Activated CD4-positive, alpha-beta memory T cell treated with anti-CD3 and anti-CD28 coated beads, Interleukin-2, amount 10 ng/mL, durations not matched to agents 7 days and 5 days (primary cell): ENCODE measurements at regions not wholly inside any gene's neighbourhood (a gene's known extent, or its start where the extent isn't known, plus 50 kb on each side); places are given as distances from the start of the nearest gene placed in this dataset.
"Not testable (repeated sequence)": the region's sequence is repeated elsewhere in the genome, so short reads cannot be mapped to it uniquely, and the experiment has no call there.

Experiments
- CTCF ChIA-PET: fragments of 350-600 bp; sonication (Branson Sonifier 250); formaldehyde crosslinking; loops from one replicate; lab custom pipeline; 2021; ENCODE audit warnings: antibody characterized with exemption, inconsistent platforms; lab: Charles Lee
- POLR2A ChIA-PET: fragments of 350-600 bp; sonication (Branson Sonifier 250); formaldehyde crosslinking; loops from one replicate; lab custom pipeline; 2021; ENCODE audit warnings: antibody characterized with exemption; lab: Charles Lee
- DNase-seq: peaks from one replicate; pipeline ENCODE4 v3.0.0-alpha.2; 2020
- H3K27ac Mint-ChIP-seq: one replicate; pipeline ENCODE4 v1.8.0; 2021; ENCODE audit warnings: mild to moderate bottlenecking, mixed read lengths
- H3K27me3 Mint-ChIP-seq: one replicate; pipeline ENCODE4 v1.8.0; 2021; ENCODE audit warnings: mixed read lengths
- H3K36me3 Mint-ChIP-seq: one replicate; pipeline ENCODE4 v1.8.0; 2021; ENCODE audit warnings: low read depth, mixed read lengths
- H3K4me1 Mint-ChIP-seq: one replicate; pipeline ENCODE4 v1.8.0; 2021; ENCODE audit warnings: mixed read lengths
- H3K4me3 Mint-ChIP-seq: one replicate; pipeline ENCODE4 v1.8.0; 2021; ENCODE audit warnings: mild to moderate bottlenecking, mixed read lengths
- H3K9me3 Mint-ChIP-seq: one replicate; pipeline ENCODE4 v1.8.0; 2021; ENCODE audit warnings: mixed read lengths

DNA sequence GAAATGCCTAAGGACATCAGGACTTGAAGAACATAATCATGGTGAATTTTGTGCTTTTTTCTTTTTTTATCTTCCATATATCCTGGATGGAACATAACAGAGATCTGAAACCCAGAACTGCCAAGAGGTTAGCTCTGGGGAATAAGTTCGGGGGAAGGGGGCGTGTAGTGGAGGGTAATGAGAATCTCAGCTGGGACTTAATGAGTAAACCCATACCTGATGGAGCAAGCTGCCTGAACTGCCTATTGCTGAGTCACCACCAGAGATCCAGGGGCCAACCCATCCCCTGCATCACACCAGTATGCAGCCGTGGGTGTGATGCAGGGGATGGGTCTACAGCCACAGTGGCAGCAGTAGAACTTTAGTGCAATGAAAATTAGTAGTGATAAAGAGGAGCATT, 267.1 kb downstream of the ZFY start:
- not testable (repeated sequence) for H3K9me3 Mint-ChIP-seq

DNA sequence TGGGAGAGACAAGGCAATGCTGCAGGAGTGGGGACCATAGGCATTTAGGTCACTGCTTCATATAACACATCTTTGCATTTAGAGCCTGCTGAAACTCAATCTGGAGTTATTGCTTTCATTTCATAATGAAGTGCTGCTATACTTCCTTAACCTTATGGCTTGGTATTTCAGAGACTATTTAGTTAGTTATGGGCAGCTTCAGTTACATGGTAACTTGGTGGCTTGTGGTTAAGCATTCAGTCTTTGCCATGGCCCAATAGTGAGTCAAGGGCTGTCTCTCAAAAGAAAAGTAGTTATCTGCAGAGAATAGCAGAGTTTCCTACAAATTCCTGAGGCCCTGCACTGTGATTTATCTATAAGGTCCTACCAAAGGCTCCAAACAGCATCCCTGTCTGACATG, 271.6 kb downstream of the ZFY start:
- H3K36me3 Mint-ChIP-seq, H3K27ac Mint-ChIP-seq, POLR2A ChIA-PET, CTCF ChIA-PET, H3K4me1 Mint-ChIP-seq, DNase-seq, H3K4me3 Mint-ChIP-seq, H3K9me3 Mint-ChIP-seq, H3K27me3 Mint-ChIP-seq: not testable (repeated sequence)

More for the DNA sequence above, 267.1 kb downstream of the ZFY start:
- DNase-seq, H3K27ac Mint-ChIP-seq, CTCF ChIA-PET, H3K4me3 Mint-ChIP-seq, POLR2A ChIA-PET, H3K27me3 Mint-ChIP-seq, H3K36me3 Mint-ChIP-seq, H3K4me1 Mint-ChIP-seq: not testable (repeated sequence)

DNA sequence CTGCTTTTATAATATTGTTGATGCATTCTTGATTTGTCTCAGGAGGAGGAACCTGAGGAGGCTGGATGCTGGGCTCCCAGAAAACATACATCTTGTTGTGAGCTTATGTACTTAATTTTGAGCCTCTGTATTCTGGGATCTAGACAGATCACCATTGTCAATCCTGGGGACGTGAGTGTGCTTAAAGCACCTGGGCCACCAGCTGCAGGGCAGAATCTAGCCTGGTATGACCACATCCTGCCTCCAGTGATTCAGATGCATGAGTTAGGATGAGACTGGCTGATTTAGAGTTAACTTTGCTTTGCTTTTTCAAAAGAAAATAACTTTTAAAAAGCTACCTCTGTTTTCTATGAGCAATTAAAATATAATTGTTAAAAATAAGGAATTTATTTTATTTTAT, 278.0 kb downstream of the ZFY start:
- H3K4me3 Mint-ChIP-seq, CTCF ChIA-PET, H3K27me3 Mint-ChIP-seq, H3K27ac Mint-ChIP-seq, DNase-seq, H3K4me1 Mint-ChIP-seq, H3K36me3 Mint-ChIP-seq, H3K9me3 Mint-ChIP-seq, POLR2A ChIA-PET: not testable (repeated sequence)

DNA sequence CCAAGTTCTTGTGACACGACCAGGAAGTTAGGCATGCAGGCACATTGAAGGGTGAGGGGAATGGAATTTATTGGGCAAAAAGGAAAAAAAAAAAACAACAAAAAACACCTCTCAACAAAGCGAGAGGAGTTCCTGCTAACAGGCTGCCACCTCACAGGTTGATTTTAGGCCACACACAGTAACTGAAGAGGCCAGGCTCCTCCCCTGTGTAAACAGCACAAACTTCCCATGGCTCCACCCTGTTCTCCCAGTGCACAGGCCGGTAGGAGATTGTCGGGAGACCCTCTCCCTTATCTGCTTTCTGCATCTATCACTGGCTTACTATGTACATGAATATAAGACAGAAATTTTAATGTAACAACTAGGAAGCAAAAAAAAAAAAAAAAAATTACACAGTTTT, 283.0 kb downstream of the ZFY start:
- H3K4me3 Mint-ChIP-seq, DNase-seq, H3K36me3 Mint-ChIP-seq, H3K9me3 Mint-ChIP-seq, H3K4me1 Mint-ChIP-seq, POLR2A ChIA-PET, H3K27me3 Mint-ChIP-seq, CTCF ChIA-PET, H3K27ac Mint-ChIP-seq: not testable (repeated sequence)

DNA sequence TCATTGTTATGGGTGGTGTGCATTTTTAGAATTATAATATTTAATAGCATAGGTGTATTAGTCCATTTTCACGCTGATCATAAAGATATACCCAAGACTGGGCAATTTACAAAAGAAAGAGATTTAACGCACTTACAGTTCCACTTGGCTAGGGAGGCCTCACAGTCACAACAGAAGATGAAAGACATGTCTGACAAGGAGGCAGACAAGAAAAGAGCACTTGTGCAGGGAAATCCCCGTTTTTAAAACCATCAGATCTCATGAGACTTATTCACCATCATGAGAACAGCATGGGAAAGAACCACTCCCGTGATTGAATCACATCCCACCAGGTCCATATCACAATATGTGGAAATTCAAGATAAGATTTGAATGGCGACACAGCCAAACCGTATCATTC, 283.4 kb downstream of the ZFY start:
- DNase-seq, H3K4me3 Mint-ChIP-seq, POLR2A ChIA-PET, H3K36me3 Mint-ChIP-seq, H3K4me1 Mint-ChIP-seq, CTCF ChIA-PET, H3K27me3 Mint-ChIP-seq, H3K27ac Mint-ChIP-seq, H3K9me3 Mint-ChIP-seq: not testable (repeated sequence)

DNA sequence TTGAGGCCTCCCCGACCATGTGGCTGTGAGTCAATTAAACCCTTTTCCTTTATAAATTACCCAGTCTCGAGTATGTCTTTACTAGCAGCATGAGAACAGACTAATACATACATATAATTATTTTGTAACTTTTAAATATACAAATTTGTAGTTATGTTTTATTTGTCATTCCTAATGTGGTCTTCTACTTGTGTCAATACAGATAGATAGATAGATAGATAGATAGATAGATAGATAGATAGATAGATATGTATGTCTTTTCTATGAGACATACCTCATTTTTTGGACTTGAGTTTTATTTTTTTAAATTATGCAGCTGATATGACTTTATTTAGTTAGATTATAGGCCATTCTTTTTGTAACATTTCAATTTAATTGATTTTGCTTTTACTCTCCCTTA, 316.0 kb upstream of the TGIF2LY start:
- H3K36me3 Mint-ChIP-seq, H3K4me3 Mint-ChIP-seq, DNase-seq, H3K27ac Mint-ChIP-seq, H3K9me3 Mint-ChIP-seq, H3K27me3 Mint-ChIP-seq, POLR2A ChIA-PET, H3K4me1 Mint-ChIP-seq: not testable (repeated sequence)
- CTCF ChIA-PET = interaction anchor here (0.6 kb wide), 1 partner anchor 17 kb away, joined by 3 read pairs; no protein-coding TSS in a partner anchor

DNA sequence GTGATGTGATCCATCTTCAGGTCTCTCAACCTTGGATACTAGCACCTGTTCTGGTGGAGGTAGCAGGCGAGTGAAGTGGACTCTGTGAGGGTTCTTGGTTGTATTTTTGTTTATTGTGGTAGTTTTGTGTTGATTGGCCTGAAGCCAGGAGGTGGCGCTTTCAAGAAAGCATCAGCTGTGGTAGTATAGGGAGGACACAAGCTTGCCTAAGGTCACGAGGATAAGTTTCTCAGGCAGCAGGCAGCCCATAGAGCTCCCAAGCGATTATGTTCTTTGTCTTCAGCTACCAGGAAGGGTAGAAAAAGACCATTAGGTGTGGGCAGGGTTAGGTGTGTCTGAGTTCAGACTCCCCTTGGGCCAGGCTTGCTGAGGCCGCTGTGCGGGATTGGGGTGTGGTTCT, 290.8 kb upstream of the TGIF2LY start:
- DNase-seq, H3K36me3 Mint-ChIP-seq, H3K27me3 Mint-ChIP-seq, H3K27ac Mint-ChIP-seq, CTCF ChIA-PET, H3K9me3 Mint-ChIP-seq, POLR2A ChIA-PET, H3K4me3 Mint-ChIP-seq, H3K4me1 Mint-ChIP-seq: not testable (repeated sequence)

DNA sequence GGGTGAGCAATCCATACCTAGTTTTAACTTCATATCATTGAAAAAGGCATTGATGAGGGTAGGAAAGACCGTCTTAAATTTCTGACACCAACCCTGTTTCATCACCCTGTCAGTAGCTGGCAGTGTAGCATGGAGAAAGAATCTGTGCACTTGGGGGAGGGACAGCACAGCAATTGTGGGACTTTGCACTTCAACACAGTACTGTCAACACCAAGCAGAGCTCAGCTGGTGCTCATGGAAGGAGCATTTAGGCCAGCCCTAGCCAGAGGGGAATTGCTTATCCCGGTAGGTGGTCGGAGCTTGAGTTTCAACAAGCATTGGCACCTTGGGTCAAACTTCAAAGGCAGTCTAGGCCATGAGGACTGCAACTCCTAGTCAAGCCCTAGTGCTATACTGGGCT, 281.6 kb upstream of the TGIF2LY start:
- POLR2A ChIA-PET, H3K4me3 Mint-ChIP-seq, H3K27me3 Mint-ChIP-seq, H3K27ac Mint-ChIP-seq, H3K9me3 Mint-ChIP-seq, CTCF ChIA-PET, H3K36me3 Mint-ChIP-seq, H3K4me1 Mint-ChIP-seq, DNase-seq: not testable (repeated sequence)

DNA sequence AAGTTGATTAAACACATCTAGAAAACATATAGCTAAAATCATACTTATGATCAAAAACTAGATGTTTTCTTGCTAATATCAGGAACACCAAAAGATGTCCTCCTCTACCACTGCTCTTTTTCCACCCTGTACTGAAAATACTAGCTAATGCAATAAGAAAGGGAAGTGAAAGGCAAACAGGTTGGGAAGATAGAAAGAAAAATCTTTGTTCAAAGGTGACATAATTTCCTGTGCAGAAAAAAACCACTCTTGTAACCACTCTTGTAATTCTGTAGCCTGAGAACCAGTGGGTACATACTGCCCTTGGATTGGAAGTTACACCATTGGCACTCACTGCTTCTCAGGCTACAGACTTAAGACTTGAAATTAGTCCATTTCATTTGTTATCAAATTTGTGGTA, 258.9 kb upstream of the TGIF2LY start:
- POLR2A ChIA-PET, H3K4me1 Mint-ChIP-seq, H3K4me3 Mint-ChIP-seq, H3K9me3 Mint-ChIP-seq, H3K27me3 Mint-ChIP-seq, CTCF ChIA-PET, DNase-seq, H3K36me3 Mint-ChIP-seq, H3K27ac Mint-ChIP-seq: not testable (repeated sequence)

DNA sequence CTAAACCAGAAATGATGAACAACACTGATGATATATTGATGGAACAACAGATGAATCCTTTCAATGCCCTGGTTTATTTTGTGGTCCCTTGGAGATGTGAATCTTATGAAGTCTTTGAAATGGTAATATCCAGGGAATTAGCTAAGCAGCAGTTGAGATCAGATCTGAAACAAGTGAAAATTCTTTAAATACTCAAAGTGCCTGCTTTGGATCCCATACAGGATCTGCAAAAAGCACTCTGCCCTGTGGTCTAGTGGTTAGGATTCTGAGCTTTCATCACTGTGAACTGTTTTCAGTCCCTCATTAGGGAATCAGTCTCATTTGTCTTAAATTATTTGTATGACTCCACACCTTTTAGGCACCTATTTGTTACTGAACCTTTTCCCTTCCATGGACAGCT, 211.3 kb upstream of the TGIF2LY start:
- DNase-seq, H3K4me1 Mint-ChIP-seq, H3K4me3 Mint-ChIP-seq, H3K27me3 Mint-ChIP-seq, H3K27ac Mint-ChIP-seq, POLR2A ChIA-PET, CTCF ChIA-PET, H3K36me3 Mint-ChIP-seq, H3K9me3 Mint-ChIP-seq: not testable (repeated sequence)

DNA sequence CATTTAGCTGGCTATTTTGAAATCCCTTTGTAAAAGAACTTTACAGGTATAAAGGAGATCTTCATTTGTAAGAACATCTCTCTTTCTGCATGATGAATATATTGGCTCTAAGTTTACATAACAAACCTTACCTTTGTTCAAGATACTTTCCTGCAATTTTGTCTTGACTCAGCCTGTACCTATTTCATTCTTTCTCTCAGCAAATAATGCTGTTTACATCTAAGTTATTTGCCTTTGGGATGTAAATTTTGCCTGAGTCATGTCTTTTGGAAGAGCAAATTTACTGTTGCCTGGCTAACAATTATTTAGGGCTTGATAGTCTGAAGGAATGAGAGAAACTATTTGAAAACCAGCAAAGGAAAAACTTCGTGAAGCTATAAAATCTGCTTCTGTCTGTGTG, 210.4 kb upstream of the TGIF2LY start:
- H3K36me3 Mint-ChIP-seq, POLR2A ChIA-PET, H3K27ac Mint-ChIP-seq, H3K9me3 Mint-ChIP-seq, H3K4me1 Mint-ChIP-seq, CTCF ChIA-PET, DNase-seq, H3K4me3 Mint-ChIP-seq, H3K27me3 Mint-ChIP-seq: not testable (repeated sequence)

DNA sequence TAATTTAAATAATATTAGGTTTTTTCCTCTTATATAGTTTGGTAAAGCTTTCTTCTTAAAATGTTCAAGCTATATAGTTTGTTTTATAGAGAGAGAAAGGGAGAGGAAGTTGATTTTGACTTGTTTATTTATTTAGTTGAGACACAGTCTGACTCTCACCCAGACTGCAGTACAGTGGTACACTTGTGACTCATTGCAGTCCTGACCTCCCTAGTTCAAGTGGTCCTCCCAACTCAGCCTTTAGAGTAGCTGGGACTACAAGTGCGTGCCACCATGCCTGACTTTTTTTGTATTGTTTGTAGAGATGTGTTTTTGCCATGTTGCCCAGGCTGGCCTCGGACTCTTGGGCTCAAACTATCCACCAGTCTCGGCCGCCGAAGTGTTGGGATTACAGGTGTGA, 187.4 kb upstream of the TGIF2LY start:
- H3K27ac Mint-ChIP-seq, DNase-seq, CTCF ChIA-PET, H3K27me3 Mint-ChIP-seq, H3K4me3 Mint-ChIP-seq, H3K9me3 Mint-ChIP-seq, H3K4me1 Mint-ChIP-seq, H3K36me3 Mint-ChIP-seq, POLR2A ChIA-PET: not testable (repeated sequence)

DNA sequence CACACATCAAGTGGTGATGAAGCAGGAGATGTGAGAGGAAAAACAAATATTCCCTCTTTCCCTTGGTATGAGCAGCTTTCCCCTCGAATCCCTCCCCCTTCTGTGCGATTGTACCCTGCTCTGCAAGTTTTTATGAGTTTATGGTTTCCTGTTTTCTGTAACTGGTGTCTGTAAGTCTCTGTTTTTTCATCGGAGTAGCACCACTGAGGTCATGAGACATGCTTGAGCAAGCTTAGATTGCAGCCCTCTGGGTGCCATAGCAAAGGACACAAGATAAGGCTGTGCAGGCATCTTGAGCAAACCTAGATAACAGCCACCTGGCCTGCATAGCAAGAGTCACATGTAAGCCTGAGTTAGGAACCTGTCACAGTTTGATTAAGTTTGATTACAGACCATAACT, 174.6 kb upstream of the TGIF2LY start:
- POLR2A ChIA-PET, H3K27me3 Mint-ChIP-seq, CTCF ChIA-PET, DNase-seq, H3K27ac Mint-ChIP-seq, H3K36me3 Mint-ChIP-seq, H3K4me3 Mint-ChIP-seq, H3K9me3 Mint-ChIP-seq, H3K4me1 Mint-ChIP-seq: not testable (repeated sequence)

DNA sequence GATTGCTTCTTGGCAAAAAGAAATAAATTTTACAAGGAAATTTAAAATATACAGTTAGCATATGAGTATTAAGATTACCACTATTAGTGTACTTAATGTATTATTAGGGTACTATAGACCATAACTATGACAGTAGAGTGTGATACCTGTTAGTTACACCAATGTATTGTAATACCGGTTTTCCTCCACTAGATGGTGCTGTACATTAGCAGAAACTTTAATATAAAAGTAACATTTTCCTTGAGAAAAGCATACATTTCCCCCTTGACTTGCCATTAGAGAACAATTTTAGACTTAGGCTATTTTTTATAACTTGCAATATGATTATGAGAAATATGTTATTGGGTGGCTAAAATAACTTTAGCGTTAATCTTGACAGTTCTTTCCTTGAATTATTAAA, 173.3 kb upstream of the TGIF2LY start:
- H3K4me1 Mint-ChIP-seq, CTCF ChIA-PET, H3K27me3 Mint-ChIP-seq, H3K4me3 Mint-ChIP-seq, POLR2A ChIA-PET, H3K36me3 Mint-ChIP-seq, DNase-seq, H3K27ac Mint-ChIP-seq, H3K9me3 Mint-ChIP-seq: not testable (repeated sequence)

DNA sequence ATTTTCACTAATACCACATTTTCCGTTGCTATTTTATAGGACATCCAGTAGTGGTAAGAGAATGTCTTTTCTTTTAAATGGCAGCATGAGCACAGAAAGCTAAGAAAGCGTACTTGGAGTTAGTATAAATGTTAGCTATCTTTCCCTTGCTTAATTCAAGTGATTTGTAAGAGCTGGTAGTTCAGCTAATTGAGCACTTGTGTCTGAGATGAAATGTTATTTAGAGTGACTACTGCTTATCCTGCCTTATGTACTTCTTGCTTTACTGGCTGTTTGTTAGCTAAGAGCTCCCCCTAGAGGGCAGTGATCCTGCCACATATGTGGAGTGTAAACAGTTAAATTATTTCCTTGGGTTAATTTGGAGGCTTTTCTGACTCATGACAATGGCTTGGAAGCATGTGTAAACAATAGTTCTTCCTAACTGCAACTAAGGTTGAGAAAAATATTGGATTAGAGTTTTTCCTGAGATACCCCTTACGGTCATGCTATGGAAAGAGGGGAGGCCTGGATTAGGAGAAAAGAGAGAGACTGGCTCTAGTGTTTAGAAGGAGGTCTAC, 171.9 kb upstream of the TGIF2LY start:
- POLR2A ChIA-PET, H3K4me3 Mint-ChIP-seq, H3K36me3 Mint-ChIP-seq, H3K4me1 Mint-ChIP-seq, H3K27ac Mint-ChIP-seq, CTCF ChIA-PET, DNase-seq, H3K9me3 Mint-ChIP-seq, H3K27me3 Mint-ChIP-seq: not testable (repeated sequence)
